ENCODE measurements at regions not wholly inside any gene's neighbourhood (a gene's known extent, or its start where the extent isn't known, plus 50 kb on each side); places are given as distances from the start of the nearest gene placed in this dataset.

- ChIA-PET CTCF (ENCODE audit: low intra/inter-chr PET ratio) (no interaction called here), POLR2A (interaction anchor here (1.1 kb wide), 2 partner anchors 18 to 269 kb away, joined by 4 to 6 read pairs; partner anchors contain the start of gene CITED2)
- no peaks in the 10 kb centered on the region for H3K9me1 ChIP-seq (ENCODE audit: control insufficient read depth, insufficient read depth, low read length)
- TF ChIP-seq MTA1 (IDR thresholded peaks at IDR 0.05; ENCODE audit: borderline replicate concordance) (no peak), SIRT6 (IDR thresholded peaks at IDR 0.05; ENCODE audit: low read depth, low read length) (no peak), RUNX1 (IDR thresholded peaks at IDR 0.05; ENCODE audit: low read depth) (no peak), CUX1 (CRISPR knock-in tag; IDR thresholded peaks at IDR 0.05) (no peak), ZNF395 (CRISPR knock-in tag; IDR thresholded peaks at IDR 0.05) (no peak), NR0B1 (IDR thresholded peaks at IDR 0.05; ENCODE audit: partially characterized antibody) (no peak), ZNF830 (CRISPR knock-in tag; IDR thresholded peaks at IDR 0.05) (no peak), TCF15 (CRISPR knock-in tag; IDR thresholded peaks at IDR 0.05) (no peak), ZFP1 (CRISPR knock-in tag; IDR thresholded peaks at IDR 0.05) (no peak)
- TF ChIP-seq, protein P1, sequence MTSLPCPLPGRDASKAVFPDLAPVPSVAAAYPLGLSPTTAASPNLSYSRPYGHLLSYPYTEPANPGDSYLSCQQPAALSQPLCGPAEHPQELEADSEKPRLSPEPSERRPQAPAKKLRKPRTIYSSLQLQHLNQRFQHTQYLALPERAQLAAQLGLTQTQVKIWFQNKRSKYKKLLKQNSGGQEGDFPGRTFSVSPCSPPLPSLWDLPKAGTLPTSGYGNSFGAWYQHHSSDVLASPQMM (CRISPR knock-in tag; IDR thresholded peaks at IDR 0.05) = no peak
- TF ChIP-seq, protein P2, sequence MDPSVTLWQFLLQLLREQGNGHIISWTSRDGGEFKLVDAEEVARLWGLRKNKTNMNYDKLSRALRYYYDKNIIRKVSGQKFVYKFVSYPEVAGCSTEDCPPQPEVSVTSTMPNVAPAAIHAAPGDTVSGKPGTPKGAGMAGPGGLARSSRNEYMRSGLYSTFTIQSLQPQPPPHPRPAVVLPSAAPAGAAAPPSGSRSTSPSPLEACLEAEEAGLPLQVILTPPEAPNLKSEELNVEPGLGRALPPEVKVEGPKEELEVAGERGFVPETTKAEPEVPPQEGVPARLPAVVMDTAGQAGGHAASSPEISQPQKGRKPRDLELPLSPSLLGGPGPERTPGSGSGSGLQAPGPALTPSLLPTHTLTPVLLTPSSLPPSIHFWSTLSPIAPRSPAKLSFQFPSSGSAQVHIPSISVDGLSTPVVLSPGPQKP (CRISPR knock-in tag; IDR thresholded peaks at IDR 0.05) = no peak
- intact Hi-C loops (cut with micrococcal nuclease) = no loop called here
- H3K4me1 ChIP-seq (replicated peaks in 1 of 2; ENCODE audit: control insufficient read depth in 2 of 2, insufficient read depth in 2 of 2, low read length in 2 of 2) = peaks cover 15 to 40% of the 10 kb centered on the region in 2 experiments
- no peaks in the 10 kb centered on the region for H3K9me3 ChIP-seq (replicated peaks; ENCODE audit: control insufficient read depth, insufficient read depth, low read depth, low read length)
- ATAC-seq = peak; percentile 8; the same call in 2 of the 3 replicates
- H3K27ac ChIP-seq (ENCODE audit: extremely low read depth, low read depth, low read length) = no peak overlapping the region
- H2AFZ ChIP-seq (ENCODE audit: low read depth, low read length) = peak overlapping the region; percentile 54
- FAIRE-seq = no peak
- H3K27me3 ChIP-seq (ENCODE audit: control insufficient read depth in 2 of 2, insufficient read depth in 2 of 2, low read length in 2 of 2) = no peaks in the 10 kb centered on the region
- no peak overlapping the region for H3K4me2 ChIP-seq (ENCODE audit: insufficient read depth, low read length)
- H3K36me3 ChIP-seq (ENCODE audit: control insufficient read depth, insufficient read depth, low read length) = no peaks in the 10 kb centered on the region
- BruUV-seq (replicated peaks) = no TSS peak
- H4K20me1 ChIP-seq (replicated peaks; ENCODE audit: control insufficient read depth, insufficient read depth, low read length) = no peaks in the 10 kb centered on the region
- no peak for DNase-seq (ENCODE audit: extremely low read depth in 1 of 4, low spot score in 3 of 4)
- no peaks in the 10 kb centered on the region for H3K79me2 ChIP-seq (ENCODE audit: control insufficient read depth, insufficient read depth, low read length)
- in situ Hi-C loops (cut with MboI) = no loop called here
- H3K9ac ChIP-seq (ENCODE audit: insufficient read depth in 1 of 2, low read depth in 2 of 2, low read length in 2 of 2) = peak overlapping the region; percentile 14 to 59; a peak in 1 of 4 replicates
- H3K4me3 ChIP-seq = no peak overlapping the region
- WGBS (ENCODE audit: insufficient coverage, low coverage, missing lambda C conversion rate) = 48% methylated on average over 5 of the region's 5 CpGs
These were observed 269.5 kb upstream of the CITED2 start for GRCh38 chr6:139643986-139644385.

Data from K562 (cell line).